Effector CD8-positive, alpha-beta T cell (primary cell): ENCODE measurements at regions not wholly inside any gene's neighbourhood (a gene's known extent, or its start where the extent isn't known, plus 50 kb on each side); places are given as distances from the start of the nearest gene placed in this dataset.
"Not testable (repeated sequence)": the region's sequence is repeated elsewhere in the genome, so short reads cannot be mapped to it uniquely, and the experiment has no call there.

Experiments
- DNase-seq: peaks from one replicate; lab custom pipeline; 2025; lab: John Stamatoyannopoulos, UW

GRCh38 chr1:143778178-143778577 is 193.6 kb downstream of the FAM72C start:
- not testable (repeated sequence) for DNase-seq

DNA sequence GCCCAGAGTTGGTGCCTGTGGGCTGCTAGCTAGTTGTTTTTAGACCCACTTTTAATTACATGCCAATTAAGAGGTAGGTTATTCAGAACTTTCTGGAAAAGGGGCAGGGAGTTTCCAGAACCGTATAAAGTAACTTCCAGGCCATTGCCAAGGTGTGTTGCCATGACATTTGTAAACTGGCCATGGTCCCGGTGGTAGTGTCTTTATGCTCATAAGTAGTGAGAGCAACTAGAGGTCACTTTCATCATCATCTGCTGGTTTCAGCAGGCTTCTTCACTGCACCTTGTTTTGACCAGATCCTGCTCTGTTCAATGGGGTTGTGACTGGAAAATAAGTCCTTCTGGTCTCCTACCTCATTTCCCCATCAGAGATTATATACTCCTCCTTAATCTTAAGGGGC is 207.0 kb downstream of the FAM72C start:
- not testable (repeated sequence) for DNase-seq

- not testable (repeated sequence) for DNase-seq
Measured at GRCh38 chr1:143760366-143760765, 211.4 kb downstream of the FAM72C start.

DNA sequence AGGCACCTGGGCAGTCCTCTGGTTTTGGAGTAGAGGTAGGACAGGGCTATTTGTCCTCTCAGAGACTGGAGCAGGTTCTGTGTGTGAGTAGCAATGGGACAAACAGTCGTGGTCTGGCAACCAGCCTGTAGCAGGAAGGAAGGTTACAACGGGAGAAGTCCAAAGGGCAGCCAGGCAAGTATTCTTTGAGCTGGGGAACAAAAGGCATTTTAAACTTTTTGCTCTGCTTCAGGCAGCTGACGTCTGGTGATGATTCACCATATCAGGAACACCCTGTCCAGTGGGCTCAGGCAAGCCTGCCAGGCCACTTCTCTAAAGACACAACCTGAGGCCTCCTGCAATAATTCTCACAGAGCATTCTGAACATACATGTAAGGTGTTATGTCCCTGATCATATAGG is 215.8 kb downstream of the FAM72C start:
- not testable (repeated sequence) for DNase-seq

GRCh38 chr1:143748906-143749305 is 222.9 kb downstream of the FAM72C start:
- no peak for DNase-seq

DNA sequence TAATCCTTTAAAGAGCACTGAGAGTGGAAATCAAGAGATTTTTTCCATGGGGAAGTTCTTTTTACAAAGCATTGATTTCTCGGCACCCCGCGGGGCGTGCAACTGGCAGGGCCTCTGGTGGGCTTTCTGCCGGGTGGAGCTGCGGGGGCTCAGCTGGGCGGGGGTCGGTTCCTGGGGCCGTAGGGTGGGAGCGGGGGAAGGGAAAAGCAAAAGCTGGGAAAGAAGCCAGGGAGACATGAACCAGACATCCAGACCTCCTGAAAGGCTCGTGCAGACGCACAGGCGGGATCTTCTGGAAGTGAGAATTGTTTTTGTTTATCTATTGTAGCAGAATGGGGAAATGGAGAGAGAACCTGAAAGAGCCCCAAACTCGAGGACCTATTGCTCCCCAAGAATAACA is 235.2 kb downstream of the FAM72C start:
- no peak for DNase-seq

GRCh38 chr1:143735764-143736461 is 235.9 kb downstream of the FAM72C start:
- DNase-seq = no peak

DNA sequence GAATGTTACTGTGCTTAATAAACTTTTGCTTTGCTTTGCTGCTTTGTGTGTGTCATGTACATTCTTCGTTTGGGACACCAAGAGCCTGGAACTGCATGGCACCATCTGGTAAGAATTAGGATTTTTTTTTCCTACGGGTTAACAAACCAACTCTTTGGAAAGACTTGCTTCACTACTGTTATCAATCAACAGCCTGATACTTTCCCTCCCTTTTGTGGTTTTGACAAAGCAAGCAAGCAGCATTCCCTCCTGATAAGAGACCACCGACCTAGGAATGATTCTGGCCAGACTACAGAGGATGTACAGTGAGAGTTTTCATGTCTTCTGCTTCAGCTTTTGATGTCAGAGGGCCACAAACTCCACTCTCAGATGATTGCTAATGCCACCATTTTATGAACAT is 237.5 kb downstream of the FAM72C start:
- DNase-seq = not testable (repeated sequence)

GRCh38 chr1:143730890-143731289 is 240.9 kb downstream of the FAM72C start:
- not testable (repeated sequence) for DNase-seq

- not testable (repeated sequence) for DNase-seq
Measured at GRCh38 chr1:143729449-143730111, 242.2 kb downstream of the FAM72C start.

- not testable (repeated sequence) for DNase-seq
Measured at GRCh38 chr1:143728802-143729448, 242.9 kb downstream of the FAM72C start.

DNA sequence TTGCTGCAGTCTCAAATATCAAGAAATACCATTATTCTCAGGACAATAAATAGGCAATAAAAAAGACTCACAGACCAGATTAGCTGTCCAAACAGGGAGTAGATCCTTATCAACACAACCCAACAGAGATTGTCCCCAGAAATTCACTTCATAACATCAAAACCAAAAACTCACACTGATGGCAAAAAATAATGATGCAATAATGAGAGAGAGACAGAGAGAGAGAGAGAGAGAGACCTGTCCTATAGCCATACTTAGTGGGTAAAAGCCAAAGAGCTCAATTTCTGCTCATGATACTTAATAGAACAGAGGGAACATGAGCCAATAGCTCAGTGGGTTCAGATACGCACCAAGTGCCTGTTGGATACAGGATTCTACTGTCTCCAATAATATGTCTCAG is 244.5 kb downstream of the FAM72C start:
- DNase-seq = no peak

DNA sequence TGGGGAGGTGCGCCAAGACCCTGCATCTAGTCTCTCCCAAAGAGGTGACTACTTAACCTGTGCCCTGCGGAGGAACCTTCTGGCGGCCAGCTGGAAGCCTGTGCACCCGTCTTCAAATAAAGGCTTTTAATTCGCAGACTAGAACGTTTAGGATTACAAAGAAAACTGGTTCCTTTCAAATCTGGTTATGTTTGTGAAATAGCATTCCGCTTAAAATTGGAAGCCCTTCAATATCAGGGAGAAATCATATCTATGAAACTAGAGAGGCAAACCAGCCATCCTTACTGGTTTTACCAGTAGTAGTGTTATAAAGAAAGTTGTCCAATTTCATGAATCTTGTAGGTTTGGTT is 250.8 kb downstream of the FAM72C start:
- no peak for DNase-seq

GRCh38 chr1:143720087-143721023 is 251.4 kb downstream of the FAM72C start:
- no peak for DNase-seq

DNA sequence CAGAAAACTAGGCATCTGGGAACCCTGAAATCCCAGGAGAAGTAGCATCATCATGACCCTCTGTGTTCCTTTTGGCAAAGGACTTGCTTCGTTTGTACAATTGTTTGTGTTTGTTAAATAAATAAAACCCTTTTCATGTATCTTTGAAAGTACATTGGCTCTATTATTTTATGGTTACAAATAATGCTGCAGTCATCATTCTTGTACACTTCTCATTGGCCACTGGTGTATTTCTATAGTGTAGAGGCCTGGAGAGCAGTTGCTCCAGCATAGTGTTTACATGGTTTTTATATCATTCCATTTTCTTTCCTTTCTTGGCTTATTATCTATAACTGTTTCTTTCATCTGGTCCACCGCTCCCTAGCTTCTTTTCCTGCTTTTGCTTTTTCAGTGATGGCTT is 253.3 kb downstream of the FAM72C start:
- no peak for DNase-seq

DNA sequence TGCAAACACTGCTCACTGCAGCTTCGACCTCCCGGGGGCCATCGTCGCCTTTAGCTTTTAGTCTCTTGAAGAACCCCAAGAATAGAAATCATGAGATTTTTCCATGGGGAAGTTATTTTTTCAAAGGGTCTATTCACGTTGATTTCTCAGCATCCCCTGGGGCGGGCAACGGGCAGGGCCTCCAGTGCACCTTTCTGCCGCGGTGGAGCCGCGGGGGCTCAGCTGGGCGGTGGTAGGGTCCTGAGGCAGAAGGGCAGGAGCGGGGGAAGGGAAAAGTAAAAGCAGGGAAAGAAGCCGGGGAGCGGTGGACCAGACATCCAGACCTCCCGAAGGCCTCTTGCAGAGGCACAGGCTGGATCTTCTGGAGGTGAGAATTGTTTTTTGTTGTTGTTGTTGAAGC is 253.8 kb downstream of the FAM72C start:
- no peak for DNase-seq

DNA sequence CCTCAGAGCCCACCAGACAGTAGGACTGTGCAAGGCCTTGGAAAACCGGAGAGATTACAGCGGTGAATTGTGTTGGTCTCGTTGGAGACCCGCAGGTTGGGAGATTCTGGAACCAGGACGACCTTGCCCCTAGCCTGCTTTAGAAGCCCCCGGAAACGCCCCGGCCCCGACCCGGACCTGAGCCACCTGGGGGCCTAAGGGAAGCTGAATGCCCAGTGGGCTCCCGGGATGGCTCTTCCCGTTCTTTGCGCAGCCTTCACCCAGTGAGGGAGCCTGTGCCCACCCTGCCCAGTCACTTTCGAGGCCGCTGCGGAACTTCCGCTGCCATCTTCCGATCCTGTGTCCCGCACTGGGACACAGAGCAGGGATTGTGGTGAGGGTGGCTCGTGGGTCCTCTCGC is 254.4 kb downstream of the FAM72C start:
- DNase-seq = no peak

DNA sequence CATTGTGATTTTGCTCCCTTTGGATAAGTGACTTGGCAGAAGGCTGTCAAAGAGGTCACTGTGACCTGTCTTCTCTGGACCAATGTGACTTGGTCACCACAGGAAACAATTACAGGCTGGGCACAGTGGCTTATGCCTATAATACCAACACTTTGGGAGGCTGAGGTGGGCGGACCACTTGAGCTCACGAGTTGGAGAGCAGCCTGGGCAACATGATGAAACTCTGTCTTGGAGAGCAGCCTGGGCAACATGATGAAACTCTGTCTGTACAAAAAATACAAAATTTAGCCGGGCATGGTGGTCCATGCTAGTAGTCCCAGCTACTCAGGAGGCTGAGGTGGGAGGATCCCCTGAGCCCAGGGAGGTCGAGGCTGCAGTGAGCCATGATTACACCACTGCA is 256.9 kb downstream of the FAM72C start:
- DNase-seq = not testable (repeated sequence)

DNA sequence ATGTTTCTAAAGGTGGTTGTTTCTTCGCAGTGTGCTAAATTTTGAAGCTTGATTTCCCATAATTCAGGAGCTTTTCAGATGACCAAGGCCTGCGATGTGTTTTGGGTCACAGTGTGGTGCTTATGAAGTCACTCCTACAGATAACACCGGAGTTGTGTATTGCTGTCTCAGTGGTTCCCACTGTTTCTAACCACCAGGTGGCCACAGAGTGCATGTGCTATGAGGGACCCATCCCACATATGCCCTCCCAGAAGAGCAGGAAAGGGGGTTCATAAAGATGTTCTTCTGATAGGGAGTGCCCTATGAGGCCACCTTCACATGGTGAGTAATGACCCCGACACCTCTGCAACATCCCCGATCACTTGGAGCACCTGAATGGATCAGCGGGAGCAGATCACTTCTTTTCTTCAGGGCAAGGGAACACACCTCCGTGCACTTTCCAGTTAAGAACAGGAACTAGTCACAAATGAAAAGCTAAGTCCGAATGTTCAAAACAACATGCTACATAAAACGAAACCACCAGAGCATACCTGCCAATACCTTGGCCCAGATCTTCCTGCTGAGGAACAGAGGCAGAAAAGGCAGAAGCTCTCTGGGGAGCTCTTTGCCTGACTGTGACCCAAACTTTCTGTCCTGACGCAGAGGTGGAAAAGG is 262.1 kb downstream of the FAM72C start:
- DNase-seq = not testable (repeated sequence)

GRCh38 chr1:143702739-143703138 is 269.0 kb downstream of the FAM72C start:
- DNase-seq = not testable (repeated sequence)

- no peak for DNase-seq
Measured at GRCh38 chr1:143699731-143700130, 272.1 kb downstream of the FAM72C start.

DNA sequence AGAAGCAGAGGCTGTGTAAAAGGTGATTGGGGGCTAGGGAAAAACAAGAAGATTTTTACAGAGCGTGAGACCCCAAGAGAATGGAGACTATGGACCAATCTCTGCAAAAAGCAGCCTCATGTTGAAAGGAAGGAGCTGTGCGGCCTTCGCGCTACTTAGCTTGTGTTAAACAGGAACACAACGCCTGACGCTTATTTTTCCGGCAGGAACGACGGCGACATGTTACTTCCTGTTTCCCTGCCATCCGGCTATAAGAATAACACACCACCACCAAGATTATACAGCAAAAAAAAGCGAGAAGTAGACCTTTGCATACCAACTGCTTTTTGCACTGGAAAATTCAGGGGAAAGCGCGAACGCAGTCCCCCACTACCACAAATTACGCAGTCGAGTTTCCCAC is 272.7 kb downstream of the FAM72C start:
- no peak for DNase-seq
